Endothelial cell of umbilical vein (primary cell): ENCODE measurements at regions not wholly inside any gene's neighbourhood (a gene's known extent, or its start where the extent isn't known, plus 50 kb on each side); places are given as distances from the start of the nearest gene placed in this dataset.

Experiments used
- BruUV-seq: library from RNA; stranded (reverse); fragments of 400-500 nt; replicated peaks from 2 replicates; lab custom pipeline; 2021; lab: Mats Ljungman, UMichigan
- CTCF ChIA-PET: fragments of 300-600, 350-600 bp; sonication (Branson Sonifier 250); formaldehyde crosslinking; loops from one replicate; lab custom pipeline; 2021; ENCODE audit warnings: antibody characterized with exemption, inconsistent platforms; lab: Charles Lee
- POLR2A ChIA-PET: fragments of 300-600, 350-600 bp; sonication (Branson Sonifier 250); formaldehyde crosslinking; loops from one replicate; lab custom pipeline; 2021; ENCODE audit warnings: antibody characterized with exemption, inconsistent platforms; lab: Charles Lee
- DNase-seq: peaks from one replicate; pipeline ENCODE4 v3.0.0-alpha.2; 2011; ENCODE audit warnings: low read depth, low spot score
- FAIRE-seq: peaks from 2 replicates; lab custom pipeline; 2011; peaks lifted over from hg19 to GRCh38; lab: Jason Lieb, UNC
- H2AFZ ChIP-seq: 2 replicates; pipeline ENCODE4 v1.6.0; 2012; ENCODE audit warnings: low read depth, low read length, control low read depth, inconsistent platforms
- H3K27ac ChIP-seq: 2 replicates; pipeline ENCODE4 v1.5.1; 2011; ENCODE audit warnings: low read depth, mild to moderate bottlenecking, control low read depth, low read length, moderate library complexity; ENCODE audit not compliant: insufficient read depth
- H3K27me3 ChIP-seq, 2 experiments: 2 replicates each; pipeline versions ENCODE4 v1.6.0 to v1.6.1; 2011; ENCODE audit warnings: low read length in 2 of 2, mixed read lengths in 1 of 2; ENCODE audit not compliant: control insufficient read depth in 2 of 2, insufficient read depth in 2 of 2
- H3K36me3 ChIP-seq, 2 experiments: 2 replicates in 1 of 2; 3 replicates in 1 of 2; pipeline ENCODE4 v1.5.1; 2011; ENCODE audit warnings: low read length in 2 of 2, mild to moderate bottlenecking in 1 of 2, moderate library complexity in 1 of 2; ENCODE audit not compliant: control insufficient read depth in 2 of 2, insufficient read depth in 2 of 2; ENCODE audit errors: extremely low read depth in 1 of 2
- H3K4me1 ChIP-seq: 3 replicates; pipeline ENCODE4 v1.5.1; 2011; ENCODE audit warnings: mild to moderate bottlenecking, low read length; ENCODE audit not compliant: control insufficient read depth, insufficient read depth; ENCODE audit errors: extremely low read depth
- H3K4me2 ChIP-seq: 2 replicates; pipeline ENCODE4 v1.6.1; 2011; ENCODE audit warnings: low read length, control low read depth, mixed read lengths; ENCODE audit not compliant: insufficient read depth
- H3K4me3 ChIP-seq, 3 experiments: fragments of 200-600 bp in 1 of 3; sonication (generic), shearing (Covaris generic) in 1 of 3; replicated peaks in 1 of 3; 2 replicates each; pipeline ENCODE4 v1.5.1; 2011 to 2016; ENCODE audit warnings: control low read depth in 3 of 3, low read length in 3 of 3, mild to moderate bottlenecking in 2 of 3, inconsistent platforms in 1 of 3, low read depth in 1 of 3, moderate library complexity in 1 of 3; ENCODE audit not compliant: insufficient read depth in 1 of 3
- H3K79me2 ChIP-seq: 2 replicates; pipeline ENCODE4 v1.6.0; 2012; ENCODE audit warnings: low read length, inconsistent platforms; ENCODE audit not compliant: control insufficient read depth, insufficient read depth
- H3K9ac ChIP-seq: replicated peaks from 2 replicates; pipeline ENCODE3; 2011; ENCODE audit warnings: low read length, control low read depth; ENCODE audit not compliant: insufficient read depth; ENCODE audit errors: extremely low read depth
- H3K9me1 ChIP-seq: replicated peaks from 3 replicates; pipeline ENCODE4 v1.6.0; 2011; ENCODE audit warnings: mild to moderate bottlenecking, low read length; ENCODE audit not compliant: control insufficient read depth, insufficient read depth; ENCODE audit errors: extremely low read depth
- H3K9me3 ChIP-seq: replicated peaks from 2 replicates; pipeline ENCODE4 v1.5.1; 2012; ENCODE audit warnings: low read length, inconsistent platforms; ENCODE audit not compliant: control insufficient read depth, insufficient read depth
- H4K20me1 ChIP-seq: replicated peaks from 2 replicates; pipeline ENCODE3; 2011; ENCODE audit warnings: mild to moderate bottlenecking, low read length; ENCODE audit not compliant: control insufficient read depth, insufficient read depth; ENCODE audit errors: extremely low read depth
- CTCF ChIP-seq, 2 donors: IDR thresholded peaks; 1 replicate in 1 of 2; 2 replicates in 1 of 2; pipeline ENCODE4 v1.5.1; 2011; ENCODE audit warnings: low read length in 2 of 2, mild to moderate bottlenecking in 2 of 2, moderate library complexity in 2 of 2, control low read depth in 1 of 2, inconsistent platforms in 1 of 2, low read depth in 1 of 2; ENCODE audit not compliant: insufficient read depth in 1 of 2; ENCODE audit errors: extremely low read depth in 1 of 2
- EZH2 ChIP-seq: IDR thresholded peaks from 2 replicates; pipeline ENCODE4 v1.6.1; 2012; ENCODE audit warnings: borderline replicate concordance, low read depth, mild to moderate bottlenecking, moderate library complexity, low read length, inconsistent platforms; ENCODE audit not compliant: severe bottlenecking
- FOS ChIP-seq: IDR thresholded peaks from 2 replicates; pipeline ENCODE4 v1.6.1; 2011; ENCODE audit warnings: mild to moderate bottlenecking, low read length, moderate library complexity, borderline replicate concordance; ENCODE audit not compliant: insufficient read depth
- GATA2 ChIP-seq: IDR thresholded peaks from 2 replicates; pipeline ENCODE4 v1.7.0; 2011; ENCODE audit warnings: low read depth, mild to moderate bottlenecking, moderate library complexity, mixed read lengths, low read length; ENCODE audit not compliant: insufficient read length, insufficient read depth
- JUN ChIP-seq: IDR thresholded peaks from 2 replicates; pipeline ENCODE4 v1.6.1; 2011; ENCODE audit warnings: borderline replicate concordance, low read depth; ENCODE audit not compliant: insufficient read length, insufficient read depth
- MAX ChIP-seq: IDR thresholded peaks from 2 replicates; pipeline ENCODE4 v1.6.1; 2011; ENCODE audit not compliant: insufficient read depth, insufficient read length
- MYC ChIP-seq: IDR thresholded peaks from one replicate; pipeline ENCODE4 v1.6.1; 2011; ENCODE audit warnings: mild to moderate bottlenecking, low read depth, low read length
- POLR2A ChIP-seq: IDR thresholded peaks from 2 replicates; pipeline ENCODE4 v1.6.1; 2012; ENCODE audit warnings: low read depth, mild to moderate bottlenecking, control low read depth, low read length
- POLR2AphosphoS5 ChIP-seq: IDR thresholded peaks from 2 replicates; pipeline ENCODE4 v1.6.1; 2012; ENCODE audit warnings: low read depth, mild to moderate bottlenecking, control low read depth, low read length, moderate library complexity; ENCODE audit not compliant: insufficient read depth
- dilution Hi-C: fragments of 300-500 bp; cut with MboI; formaldehyde crosslinking; loops from one replicate; pipeline ENCODE4 v1.15.0; 2019; ENCODE audit warnings: low sequenced_read_pairs; ENCODE audit not compliant: extremely low pct_ligation_motif_present
- intact Hi-C: fragments of 100-400 bp; cut with micrococcal nuclease; formaldehyde crosslinking; loops from one replicate; pipeline ENCODE4 v1.10.0; 2022

- H3K27ac ChIP-seq = no peak overlapping the region
- ChIA-PET POLR2A (no interaction called here), CTCF (interaction anchor here (1.0 to 1.3 kb wide), 2 partner anchors 8 to 92 kb away, joined by 3 to 4 read pairs; no protein-coding TSS in a partner anchor)
- TF ChIP-seq FOS (no peak), MYC (no peak), POLR2AphosphoS5 (no peak), POLR2A (no peak), JUN (no peak), CTCF (IDR thresholded peaks at IDR 0.05; ENCODE audit: extremely low read depth in 1 of 2, insufficient read depth in 1 of 2, low read depth in 1 of 2, low read length in 2 of 2) (no peak), GATA2 (no peak), EZH2 (no peak), MAX (no peak)
- H3K79me2 ChIP-seq = no peaks in the 10 kb centered on the region
- intact Hi-C loops = no loop called here
- no peaks in the 10 kb centered on the region for H4K20me1 ChIP-seq
- H3K9me1 ChIP-seq = no peaks in the 10 kb centered on the region
- no peaks in the 10 kb centered on the region for H3K4me1 ChIP-seq
- H3K4me2 ChIP-seq = no peak overlapping the region
- no TSS peak for BruUV-seq
- H3K27me3 ChIP-seq = no peaks in the 10 kb centered on the region
- dilution Hi-C loops = no loop called here
- no peak overlapping the region for H3K4me3 ChIP-seq
- no peak overlapping the region for H3K9ac ChIP-seq
- H2AFZ ChIP-seq = no peak overlapping the region
- FAIRE-seq (no peak), DNase-seq (no peak)
- no peaks in the 10 kb centered on the region for H3K9me3 ChIP-seq
- H3K36me3 ChIP-seq = no peaks in the 10 kb centered on the region
Observed at GRCh38 chr18:1053331-1054315, 149.0 kb downstream of the ADCYAP1 start.
